H1 (cell line): ENCODE measurements at regions not wholly inside any gene's neighbourhood (a gene's known extent, or its start where the extent isn't known, plus 50 kb on each side); places are given as distances from the start of the nearest gene placed in this dataset.

ENCODE experiments used
- CTCF ChIA-PET: fragments of 300-600 bp; sonication (Branson Sonifier 250); formaldehyde crosslinking; loops from one replicate; lab custom pipeline; 2021; ENCODE audit not compliant: partially characterized antibody; lab: Charles Lee
- POLR2A ChIA-PET: fragments of 300-600 bp; sonication (Branson Sonifier 250); formaldehyde crosslinking; loops from one replicate; lab custom pipeline; 2021; ENCODE audit warnings: inconsistent platforms; ENCODE audit not compliant: partially characterized antibody; lab: Charles Lee
- DNase-seq, 2 experiments: peaks; one replicate each; pipeline versions ENCODE4 v3.0.0 to v3.0.0-alpha.2; 2010 to 2022; ENCODE audit warnings: low spot score in 2 of 2, low read depth in 1 of 2, mixed read lengths in 1 of 2
- FAIRE-seq: peaks from 2 replicates; lab custom pipeline; 2011; peaks lifted over from hg19 to GRCh38; lab: Jason Lieb, UNC
- H2AFZ ChIP-seq: 2 replicates; pipeline ENCODE4 v1.8.1; 2012; ENCODE audit warnings: low read length, inconsistent platforms
- H2AK5ac ChIP-seq: 2 replicates; pipeline ENCODE4 v1.6.1; 2013; ENCODE audit warnings: low read depth, low read length
- H2BK120ac ChIP-seq: replicated peaks from 2 replicates; pipeline ENCODE3; 2013; ENCODE audit warnings: low read depth, low read length, inconsistent platforms
- H2BK12ac ChIP-seq: 2 replicates; pipeline ENCODE4 v1.6.1; 2013; ENCODE audit warnings: low read depth, low read length
- H2BK15ac ChIP-seq: 2 replicates; pipeline ENCODE4 v1.6.1; 2013; ENCODE audit warnings: low read length
- H2BK20ac ChIP-seq: 2 replicates; pipeline ENCODE4 v1.6.1; 2013; ENCODE audit warnings: low read length
- H2BK5ac ChIP-seq: 2 replicates; pipeline ENCODE4 v1.6.1; 2013; ENCODE audit warnings: low read depth, low read length
- H3K14ac ChIP-seq: 2 replicates; pipeline ENCODE4 v1.6.1; 2013; ENCODE audit warnings: inconsistent platforms; ENCODE audit not compliant: insufficient read length
- H3K18ac ChIP-seq: 2 replicates; pipeline ENCODE4 v1.6.1; 2013; ENCODE audit warnings: low read length; ENCODE audit errors: extremely low read depth
- H3K23ac ChIP-seq: 2 replicates; pipeline ENCODE4 v1.6.1; 2013; ENCODE audit warnings: inconsistent platforms; ENCODE audit not compliant: insufficient read length
- H3K23me2 ChIP-seq: 2 replicates; pipeline ENCODE4 v1.6.1; 2013; ENCODE audit warnings: low read depth, low read length
- H3K27ac ChIP-seq: 2 replicates; pipeline ENCODE4 v1.6.1; 2011; ENCODE audit warnings: low read depth, low read length, inconsistent platforms
- H3K27me3 ChIP-seq, 4 experiments: replicated peaks in 1 of 4; 1 replicate in 1 of 4; 2 replicates in 3 of 4; pipeline versions ENCODE4 v1.6.1 to v1.8.1; 2011 to 2013; ENCODE audit warnings: low read length in 3 of 4, mild to moderate bottlenecking in 3 of 4, inconsistent platforms in 2 of 4, mixed read lengths in 2 of 4, moderate library complexity in 1 of 4; ENCODE audit not compliant: control insufficient read depth in 3 of 4, insufficient read depth in 3 of 4; ENCODE audit errors: extremely low read depth in 1 of 4
- H3K36me3 ChIP-seq, 4 experiments: 2 replicates each; pipeline versions ENCODE4 v1.6.1 to v1.8.1; 2011 to 2013; ENCODE audit warnings: mild to moderate bottlenecking in 4 of 4, low read length in 3 of 4, moderate library complexity in 2 of 4, control low read depth in 1 of 4, inconsistent platforms in 1 of 4; ENCODE audit not compliant: insufficient read depth in 4 of 4, control insufficient read depth in 2 of 4
- H3K4ac ChIP-seq: replicated peaks from 2 replicates; pipeline ENCODE3; 2013; ENCODE audit warnings: low read length, low read depth, mixed read lengths, inconsistent platforms; ENCODE audit not compliant: insufficient read length
- H3K4me1 ChIP-seq, 4 experiments: replicated peaks in 1 of 4; 1 replicate in 1 of 4; 2 replicates in 3 of 4; pipeline versions ENCODE4 v1.6.1 to v1.8.1; 2011 to 2013; ENCODE audit warnings: low read length in 3 of 4, inconsistent platforms in 2 of 4, mixed read lengths in 1 of 4; ENCODE audit not compliant: insufficient read depth in 4 of 4, control insufficient read depth in 3 of 4
- H3K4me2 ChIP-seq, 2 experiments: 2 replicates each; pipeline versions ENCODE4 v1.6.1 to v1.8.1; 2011 to 2013; ENCODE audit warnings: low read depth in 2 of 2, low read length in 2 of 2, control low read depth in 1 of 2, inconsistent platforms in 1 of 2, mild to moderate bottlenecking in 1 of 2; ENCODE audit not compliant: insufficient read depth in 1 of 2
- H3K4me3 ChIP-seq, 4 experiments: fragments of 200-600, 300-600 bp in 1 of 4; sonication (generic), shearing (Covaris generic), sonication (Bioruptor Twin) in 1 of 4; 2 replicates each; pipeline versions ENCODE4 v1.5.1 to v1.8.1; 2011 to 2016; ENCODE audit warnings: low read length in 4 of 4, low read depth in 3 of 4, control low read depth in 2 of 4, inconsistent platforms in 2 of 4, mild to moderate bottlenecking in 2 of 4, mixed read lengths in 1 of 4, moderate library complexity in 1 of 4; ENCODE audit not compliant: insufficient read depth in 2 of 4; ENCODE audit errors: extremely low read depth in 1 of 4
- H3K56ac ChIP-seq: replicated peaks from 2 replicates; pipeline ENCODE3; 2013; ENCODE audit warnings: low read depth, mild to moderate bottlenecking, mixed read lengths, low read length, inconsistent platforms; ENCODE audit not compliant: insufficient read length
- H3K79me1 ChIP-seq: 2 replicates; pipeline ENCODE4 v1.6.1; 2013; ENCODE audit warnings: low read depth, low read length, control low read depth
- H3K79me2 ChIP-seq, 2 experiments: 2 replicates each; pipeline versions ENCODE4 v1.6.1 to v1.8.1; 2012 to 2013; ENCODE audit warnings: low read length in 2 of 2, mild to moderate bottlenecking in 2 of 2, inconsistent platforms in 1 of 2; ENCODE audit not compliant: insufficient read depth in 2 of 2, control insufficient read depth in 1 of 2
- H3K9ac ChIP-seq, 4 experiments: replicated peaks in 1 of 4; 1 replicate in 1 of 4; 2 replicates in 3 of 4; pipeline versions ENCODE4 v1.6.1 to v1.8.1; 2011 to 2013; ENCODE audit warnings: low read depth in 3 of 4, low read length in 3 of 4, control low read depth in 2 of 4, mild to moderate bottlenecking in 2 of 4, moderate library complexity in 2 of 4, inconsistent platforms in 1 of 4; ENCODE audit errors: extremely low read depth in 1 of 4
- H3K9me3 ChIP-seq, 2 experiments: 2 replicates each; pipeline versions ENCODE4 v1.6.1 to v1.8.1; 2012 to 2013; ENCODE audit warnings: mild to moderate bottlenecking in 2 of 2, moderate library complexity in 2 of 2, control low read depth in 1 of 2, inconsistent platforms in 1 of 2, low read depth in 1 of 2, low read length in 1 of 2, mixed read lengths in 1 of 2; ENCODE audit not compliant: insufficient read depth in 2 of 2
- H4K20me1 ChIP-seq, 2 experiments: replicated peaks in 1 of 2; 2 replicates each; pipeline versions ENCODE3 to v1.8.1; 2011 to 2013; ENCODE audit warnings: inconsistent platforms in 2 of 2, low read length in 2 of 2, mild to moderate bottlenecking in 1 of 2; ENCODE audit not compliant: insufficient read depth in 2 of 2, control insufficient read depth in 1 of 2
- H4K5ac ChIP-seq: 2 replicates; pipeline ENCODE4 v1.6.1; 2013; ENCODE audit warnings: low read length, low read depth, mixed read lengths, inconsistent platforms; ENCODE audit not compliant: insufficient read length
- H4K8ac ChIP-seq: 2 replicates; pipeline ENCODE4 v1.8.0; 2013; ENCODE audit warnings: mild to moderate bottlenecking, moderate library complexity, low read length, inconsistent platforms; ENCODE audit not compliant: insufficient read depth; ENCODE audit errors: extremely low read depth
- H4K91ac ChIP-seq: replicated peaks from 2 replicates; pipeline ENCODE3; 2013; ENCODE audit warnings: low read length, mixed read lengths, inconsistent platforms; ENCODE audit not compliant: insufficient read length
- EZH2 ChIP-seq: fragments of 200-600 bp; sonication (generic); IDR thresholded peaks from 2 replicates; pipeline ENCODE4 v1.7.1; 2012; ENCODE audit warnings: low read depth, mild to moderate bottlenecking, moderate library complexity, low read length, inconsistent platforms; ENCODE audit not compliant: severe bottlenecking
- GTF2F1 ChIP-seq: IDR thresholded peaks from 2 replicates; pipeline ENCODE4 v1.6.1; 2012; ENCODE audit warnings: low read depth, low read length, improper control_type of control experiment, borderline replicate concordance
- PHF8 ChIP-seq: fragments of 200-600 bp; sonication (generic); conservative IDR thresholded peaks from 2 replicates; pipeline ENCODE4 v1.7.1; 2012; ENCODE audit warnings: low read depth, mild to moderate bottlenecking, inconsistent platforms, low read length, moderate library complexity
- POLR2AphosphoS5 ChIP-seq: IDR thresholded peaks from 2 replicates; pipeline ENCODE4 v1.6.1; 2011; ENCODE audit warnings: low read depth, low read length
- SRF ChIP-seq: IDR thresholded peaks from 2 replicates; pipeline ENCODE4 v1.6.1; 2011; ENCODE audit warnings: mild to moderate bottlenecking, low read depth, low read length, moderate library complexity
- WGBS, 2 experiments: shearing (Covaris generic) in 1 of 2; methylation state at CpG; one replicate each; pipeline versions ENCODE4 v1.1.6 to v1.1.7; 2013 to 2015; ENCODE audit warnings: low lambda C conversion rate in 2 of 2, mixed read lengths in 2 of 2, inconsistent platforms in 1 of 2, low coverage in 1 of 2, missing lambda C conversion rate in 1 of 2; ENCODE audit not compliant: insufficient replicate concordance in 2 of 2, insufficient coverage in 1 of 2, insufficient read length in 1 of 2; ENCODE audit errors: extremely low coverage in 1 of 2, missing lambda C conversion rate in 1 of 2; 5-methylcytosine and 5-hydroxymethylcytosine counted together

- ChIA-PET POLR2A (no interaction called here), CTCF (interaction anchor here (1.2 kb wide), 1 partner anchor 8 kb away, joined by 4 read pairs; no protein-coding TSS in a partner anchor)
- no peaks in the 10 kb centered on the region for H3K4me1 ChIP-seq
- H3K79me1 ChIP-seq: no peaks in the 10 kb centered on the region
- H3K9me3 ChIP-seq: no peaks in the 10 kb centered on the region
- no peak overlapping the region for H4K5ac ChIP-seq
- no peak for DNase-seq
- H4K91ac ChIP-seq: no peak overlapping the region
- H2BK15ac ChIP-seq: no peak overlapping the region
- H3K4me3 ChIP-seq: no peak overlapping the region
- H3K56ac ChIP-seq: no peak overlapping the region
- H2BK20ac ChIP-seq: no peak overlapping the region
- H3K14ac ChIP-seq: no peak overlapping the region
- no peak overlapping the region for H4K8ac ChIP-seq
- no peak for FAIRE-seq
- no peaks in the 10 kb centered on the region for H3K23me2 ChIP-seq
- no peak overlapping the region for H3K9ac ChIP-seq
- H2BK12ac ChIP-seq: no peak overlapping the region
- no peak overlapping the region for H2BK120ac ChIP-seq
- H3K18ac ChIP-seq: no peak overlapping the region
- WGBS, 2 experiments: 95% methylated on average over 10 of the region's 24 CpGs; no CpG with 5 or more reads in 1 of the 2 experiments
- H3K27ac ChIP-seq: no peak overlapping the region
- no peak for TF ChIP-seq SRF
- no peak for TF ChIP-seq PHF8
- no peak for TF ChIP-seq EZH2
- TF ChIP-seq POLR2AphosphoS5: no peak
- TF ChIP-seq GTF2F1: no peak
- no peak overlapping the region for H3K23ac ChIP-seq
- no peaks in the 10 kb centered on the region for H3K27me3 ChIP-seq
- H2BK5ac ChIP-seq: no peak overlapping the region
- H3K4me2 ChIP-seq: no peak overlapping the region
- no peaks in the 10 kb centered on the region for H3K79me2 ChIP-seq
- H2AK5ac ChIP-seq: no peak overlapping the region
- no peak overlapping the region for H2AFZ ChIP-seq
- H4K20me1 ChIP-seq: no peaks in the 10 kb centered on the region
- H3K36me3 ChIP-seq: no peaks in the 10 kb centered on the region
- H3K4ac ChIP-seq: no peak overlapping the region
Observed at GRCh38 chrX:118878977-118879376, 55.4 kb downstream of the ZCCHC12 start.
